ENCODE measurements at regions not wholly inside any gene's neighbourhood (a gene's known extent, or its start where the extent isn't known, plus 50 kb on each side); places are given as distances from the start of the nearest gene placed in this dataset.
"Not testable (repeated sequence)": the region's sequence is repeated elsewhere in the genome, so short reads cannot be mapped to it uniquely, and the experiment has no call there.

DNA sequence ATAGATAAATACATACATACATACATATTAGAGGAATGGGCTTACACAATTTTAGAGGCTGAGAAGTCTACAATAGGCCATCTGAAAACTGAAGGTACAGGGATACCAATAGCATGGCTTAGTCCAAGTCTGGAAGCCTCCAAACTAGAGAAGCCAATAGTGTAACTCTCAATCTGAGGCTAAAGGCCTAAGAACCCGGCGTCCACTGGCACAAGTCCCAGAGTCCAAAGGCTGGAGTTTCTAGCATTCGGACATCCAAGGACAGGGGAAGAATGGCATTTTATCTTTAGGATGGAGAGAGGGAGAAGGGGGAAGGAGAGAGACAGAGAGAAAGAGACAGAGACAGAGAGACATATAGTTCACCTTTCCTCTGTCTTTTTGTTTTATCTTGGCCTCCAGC is 63.7 kb upstream of the SYT4 start:
- DNase-seq (ENCODE audit: missing footprints): no peak
- intact Hi-C loops (cut with DNase I): no loop called here
- ATAC-seq: no peak

DNA sequence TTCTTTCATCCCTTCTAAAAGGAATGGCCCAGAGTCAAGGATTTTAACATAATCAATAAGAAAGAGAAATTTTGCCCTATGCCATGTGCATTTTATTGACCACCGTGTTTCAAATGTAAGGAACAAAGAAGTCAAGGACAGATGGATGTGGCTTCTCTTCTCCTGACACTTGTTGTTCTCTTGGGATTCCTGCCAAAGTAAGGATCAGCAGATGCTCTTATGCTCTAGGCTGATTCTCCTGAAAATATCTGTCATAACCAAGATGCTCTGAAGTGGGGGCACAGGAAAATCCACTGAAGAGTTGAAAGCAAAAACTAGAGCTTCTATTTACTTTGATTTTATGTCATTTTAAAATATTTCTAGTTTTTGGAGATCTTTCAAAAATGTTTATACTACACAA is 72.9 kb upstream of the SYT4 start:
- no peak for ATAC-seq
- DNase-seq (ENCODE audit: missing footprints): no peak
- intact Hi-C loops (cut with DNase I): no loop called here

DNA sequence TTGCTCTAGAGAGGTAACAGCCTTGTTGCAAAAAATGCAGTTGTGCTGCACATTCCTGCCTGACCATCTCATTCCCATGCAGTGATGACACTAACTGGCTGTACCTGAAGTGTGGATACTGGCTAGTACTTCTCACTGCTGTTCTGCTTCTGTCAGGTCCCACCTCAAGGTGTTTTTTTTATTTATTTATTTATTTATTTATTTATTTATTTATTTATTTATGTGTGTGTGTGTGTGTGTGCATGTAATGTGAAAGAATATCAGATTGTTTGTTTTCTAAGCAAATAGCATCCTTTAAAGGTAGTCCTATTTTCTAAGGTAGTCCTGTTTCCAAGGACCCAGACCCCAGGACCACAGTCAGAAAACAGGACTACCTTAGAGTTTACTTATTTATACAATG is 87.2 kb upstream of the SYT4 start:
- ATAC-seq (no peak), DNase-seq (ENCODE audit: missing footprints) (no peak)
- intact Hi-C loops (cut with DNase I): no loop called here

- intact Hi-C loops (cut with DNase I): no loop called here
- ATAC-seq: no peak
- DNase-seq (ENCODE audit: missing footprints): no peak
Observed at GRCh38 chr18:43367895-43368294, 90.6 kb upstream of the SYT4 start.

GRCh38 chr18:43369311-43369710 is 92.0 kb upstream of the SYT4 start:
- DNase-seq (ENCODE audit: missing footprints); intact Hi-C loops (cut with DNase I); ATAC-seq: not testable (repeated sequence)

DNA sequence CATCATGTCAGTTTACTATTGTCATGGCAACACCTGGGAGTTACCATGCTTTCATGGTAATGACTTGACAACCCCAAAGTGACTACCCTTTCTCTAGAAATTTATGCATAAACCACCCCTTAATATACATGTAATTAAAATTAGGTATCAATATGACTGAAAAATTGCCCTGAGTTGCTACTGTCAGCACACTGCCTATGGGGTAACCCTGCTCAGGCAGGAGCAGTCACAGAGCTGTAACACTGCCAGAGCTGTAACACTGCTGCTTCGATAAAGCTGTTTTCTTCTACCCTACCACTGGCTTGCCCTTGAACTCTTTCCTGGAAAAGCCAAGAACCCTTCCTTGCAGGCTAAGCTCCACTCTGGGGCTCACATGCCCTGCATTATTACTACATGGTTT is 95.5 kb upstream of the SYT4 start:
- DNase-seq (ENCODE audit: missing footprints) (no peak), ATAC-seq (no peak)
- intact Hi-C loops (cut with DNase I): no loop called here

- DNase-seq (ENCODE audit: missing footprints) (no peak), ATAC-seq (no peak)
- intact Hi-C loops (cut with DNase I): no loop called here
Observed at GRCh38 chr18:43380104-43380672, 102.9 kb upstream of the SYT4 start.

DNA sequence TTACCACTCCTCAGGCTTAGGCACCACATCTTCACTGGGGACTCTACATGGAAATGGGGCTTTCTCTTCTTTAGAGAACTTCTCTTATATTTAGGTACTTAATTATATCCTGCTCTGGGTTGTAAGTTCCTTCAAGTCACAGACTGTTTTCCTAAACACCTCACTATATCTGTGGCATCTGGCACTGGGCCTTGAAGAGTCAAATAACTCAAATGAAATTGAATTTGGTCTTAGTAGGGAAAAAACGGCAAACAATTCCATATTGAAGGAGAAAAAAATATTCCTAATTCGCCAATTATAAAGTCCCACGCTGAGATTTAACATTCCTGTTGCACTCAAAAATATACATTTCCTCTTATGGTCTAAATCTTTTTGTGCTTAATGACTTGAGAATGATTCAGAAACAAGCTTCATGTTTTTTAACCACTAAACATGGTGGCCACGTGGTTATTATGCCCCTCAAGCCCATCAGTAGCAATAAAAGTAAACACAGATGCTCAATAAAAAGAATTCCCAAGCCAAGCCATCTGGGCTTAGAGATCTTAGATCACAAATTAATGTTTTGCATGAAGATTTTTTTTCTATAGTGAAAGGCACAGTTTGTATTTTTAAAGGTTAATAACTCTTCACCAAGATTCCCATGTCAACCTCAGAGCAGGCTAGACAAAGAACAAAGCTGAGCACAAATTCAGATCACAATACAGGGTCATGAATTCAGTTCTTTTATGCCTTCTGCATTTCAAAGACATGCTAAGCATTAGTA is 105.5 kb upstream of the SYT4 start:
- DNase-seq (ENCODE audit: missing footprints) (no peak), ATAC-seq (no peak)
- intact Hi-C loops (cut with DNase I): no loop called here

- DNase-seq (ENCODE audit: missing footprints) (no peak), ATAC-seq (no peak)
- intact Hi-C loops (cut with DNase I): no loop called here
Observed at GRCh38 chr18:43389163-43389562, 111.9 kb upstream of the SYT4 start.

DNA sequence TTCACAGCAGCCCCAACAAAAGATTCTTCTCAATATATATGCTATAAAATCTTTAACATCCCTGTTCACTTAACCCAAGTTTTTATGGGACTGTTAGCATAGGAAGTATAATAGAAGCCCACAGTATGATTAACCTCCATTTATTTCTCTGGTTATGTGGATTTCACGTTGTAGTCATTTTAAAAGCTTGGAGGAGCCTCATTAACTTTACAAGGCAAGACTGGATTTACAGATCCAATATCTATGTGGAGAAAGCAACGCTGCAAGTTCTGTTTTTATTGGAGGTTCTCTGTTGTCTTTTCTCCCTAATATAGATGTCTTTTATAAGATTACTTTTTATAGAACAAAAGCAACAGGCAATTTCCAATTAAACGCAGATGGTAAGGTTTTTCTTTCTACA is 114.9 kb upstream of the SYT4 start:
- ATAC-seq: no peak
- no peak for DNase-seq (ENCODE audit: missing footprints)
- intact Hi-C loops (cut with DNase I): no loop called here

- ATAC-seq (peak; percentile 67), DNase-seq (ENCODE audit: missing footprints) (no peak)
- intact Hi-C loops (cut with DNase I): no loop called here
Observed at GRCh38 chr18:43393174-43393573, 115.9 kb upstream of the SYT4 start.

- intact Hi-C loops (cut with DNase I): no loop called here
- no peak for DNase-seq (ENCODE audit: missing footprints)
- no peak for ATAC-seq
Observed at GRCh38 chr18:43396266-43396665, 119.0 kb upstream of the SYT4 start.

DNA sequence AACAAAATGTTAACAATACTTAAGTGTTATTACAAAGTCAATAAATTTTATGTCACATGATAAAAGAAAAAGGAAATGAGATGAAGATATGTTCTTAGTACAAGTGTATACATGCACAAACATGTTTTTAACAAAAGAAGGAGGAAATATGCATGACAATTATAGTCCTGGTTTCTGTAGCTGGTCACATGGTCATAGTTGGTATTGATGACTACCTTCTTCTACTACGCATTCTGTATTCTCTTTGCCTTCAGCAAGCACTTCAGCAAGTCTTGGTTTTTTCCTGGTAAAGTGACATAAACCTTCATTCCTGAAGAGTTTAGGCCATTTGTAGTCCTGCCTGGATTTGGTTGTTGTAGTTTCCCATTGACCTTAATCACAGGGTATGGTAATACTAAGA is 121.3 kb upstream of the SYT4 start:
- intact Hi-C loops (cut with DNase I): no loop called here
- DNase-seq (ENCODE audit: missing footprints) (no peak), ATAC-seq (no peak)

- DNase-seq (ENCODE audit: missing footprints): no peak
- no peak for ATAC-seq
- intact Hi-C loops (cut with DNase I): no loop called here
Observed at GRCh38 chr18:43405097-43405496, 127.8 kb upstream of the SYT4 start.

GRCh38 chr18:43414006-43414405 is 136.7 kb upstream of the SYT4 start:
- ATAC-seq: no peak
- intact Hi-C loops (cut with DNase I): no loop called here
- DNase-seq (ENCODE audit: missing footprints): no peak

GRCh38 chr18:43420091-43420490 is 142.8 kb upstream of the SYT4 start:
- DNase-seq (ENCODE audit: missing footprints) (no peak), ATAC-seq (no peak)
- intact Hi-C loops (cut with DNase I): no loop called here

DNA sequence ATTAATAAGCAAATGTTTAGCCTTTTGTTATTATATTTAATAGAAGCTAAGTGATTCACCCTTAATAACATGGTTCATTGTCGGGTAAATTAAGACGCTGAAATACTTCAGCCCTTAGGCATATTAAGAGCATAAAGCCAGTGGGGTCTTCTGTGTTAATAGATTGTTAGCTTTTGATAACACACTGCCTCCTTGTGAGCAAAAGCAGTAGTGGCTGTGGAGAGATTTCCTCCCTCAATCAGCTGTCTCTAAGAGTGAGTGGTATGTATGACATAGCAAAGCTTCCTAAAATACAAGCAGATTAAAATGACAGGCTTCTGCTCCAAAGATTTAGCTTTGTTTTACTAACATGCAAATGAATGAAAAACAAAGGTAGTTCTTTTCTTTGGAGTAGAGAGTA is 143.7 kb upstream of the SYT4 start:
- DNase-seq (ENCODE audit: missing footprints): no peak
- intact Hi-C loops (cut with DNase I): no loop called here
- ATAC-seq: no peak

GRCh38 chr18:43422518-43422917 is 145.2 kb upstream of the SYT4 start:
- intact Hi-C loops (cut with DNase I): no loop called here
- ATAC-seq (no peak), DNase-seq (ENCODE audit: missing footprints) (no peak)

DNA sequence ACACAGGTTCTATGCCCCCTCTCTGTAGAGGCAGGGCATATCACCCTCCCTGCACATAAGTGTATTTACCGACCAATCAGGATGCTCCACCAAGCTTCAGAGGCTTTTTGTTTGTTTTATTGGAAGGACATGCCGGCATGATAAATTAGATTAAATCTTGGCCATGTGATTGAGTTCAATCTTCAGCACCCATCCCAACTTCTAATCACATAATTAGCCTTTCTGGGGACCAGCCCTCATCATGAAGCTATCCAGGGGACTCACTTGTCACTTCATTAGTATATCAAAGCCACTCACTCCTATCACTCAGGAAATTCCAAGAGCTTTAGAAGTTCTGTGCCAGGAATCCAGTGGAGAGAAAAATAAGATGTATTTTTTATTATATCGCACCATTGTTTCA is 158.6 kb upstream of the SYT4 start:
- intact Hi-C loops (cut with DNase I): no loop called here
- DNase-seq (ENCODE audit: missing footprints) (no peak), ATAC-seq (no peak)

GRCh38 chr18:43442131-43442530 is 164.8 kb upstream of the SYT4 start:
- intact Hi-C loops (cut with DNase I): no loop called here
- ATAC-seq (no peak), DNase-seq (ENCODE audit: missing footprints) (no peak)

DNA sequence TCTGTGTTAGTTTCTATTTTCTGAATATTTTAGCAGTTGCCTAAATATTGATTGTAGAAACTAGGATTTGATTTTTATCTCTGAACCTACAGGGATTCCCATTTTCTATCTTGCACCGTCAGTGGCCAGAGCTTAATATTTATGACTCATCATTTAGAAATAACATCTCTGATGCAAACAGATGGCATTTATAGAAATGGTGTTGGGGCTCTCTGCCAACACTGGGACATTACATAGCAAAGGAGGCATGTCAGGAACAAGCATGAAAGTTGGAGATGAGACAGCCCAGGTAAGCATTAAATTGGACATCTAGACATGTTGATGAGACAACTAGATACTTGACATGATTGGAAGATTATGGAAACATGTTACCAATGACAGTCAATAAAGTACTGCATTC is 165.3 kb upstream of the SYT4 start:
- DNase-seq (ENCODE audit: missing footprints): no peak
- ATAC-seq: no peak

More for the DNA sequence above, 165.3 kb upstream of the SYT4 start:
- intact Hi-C loops (cut with DNase I): no loop called here
